NCI-H2107 treated with DMSO at 0.1 percent for 48 hours (cell line): ENCODE measurements at regions not wholly inside any gene's neighbourhood (a gene's known extent, or its start where the extent isn't known, plus 50 kb on each side); places are given as distances from the start of the nearest gene placed in this dataset.

Experiments
- DNase-seq: peaks from one replicate; lab custom pipeline; 2025; ENCODE audit not compliant: unreplicated experiment; lab: John Stamatoyannopoulos, UW

- DNase-seq, result no peak
Measured at GRCh38 chr7:11895337-11895736, 63.3 kb upstream of the THSD7A start.

- no peak for DNase-seq
Measured at GRCh38 chr7:11896663-11897062, 64.7 kb upstream of the THSD7A start.

GRCh38 chr7:11899247-11899646 is 67.2 kb upstream of the THSD7A start:
- no peak for DNase-seq

GRCh38 chr7:11910253-11910652 is 78.3 kb upstream of the THSD7A start:
- DNase-seq, result no peak

- DNase-seq, result no peak
Measured at GRCh38 chr7:11911900-11912299, 79.9 kb upstream of the THSD7A start.

GRCh38 chr7:11914645-11915044 is 82.6 kb upstream of the THSD7A start:
- no peak for DNase-seq

- no peak for DNase-seq
Measured at GRCh38 chr7:11923376-11923930, 91.5 kb upstream of the THSD7A start.

- DNase-seq, result no peak
Measured at GRCh38 chr7:11931307-11931706, 99.3 kb upstream of the THSD7A start.

- no peak for DNase-seq
Measured at GRCh38 chr7:11934796-11935195, 102.8 kb upstream of the THSD7A start.

- no peak for DNase-seq
Measured at GRCh38 chr7:11935905-11936304, 103.9 kb upstream of the THSD7A start.

- no peak for DNase-seq
Measured at GRCh38 chr7:11946794-11947193, 114.8 kb upstream of the THSD7A start.

GRCh38 chr7:11950281-11950680 is 118.3 kb upstream of the THSD7A start:
- no peak for DNase-seq

- DNase-seq, result no peak
Measured at GRCh38 chr7:11950942-11951341, 118.9 kb upstream of the THSD7A start.

GRCh38 chr7:11951909-11952308 is 119.9 kb upstream of the THSD7A start:
- DNase-seq, result no peak

- no peak for DNase-seq
Measured at GRCh38 chr7:11952972-11953371, 121.0 kb upstream of the THSD7A start.

GRCh38 chr7:11956991-11957390 is 125.0 kb upstream of the THSD7A start:
- no peak for DNase-seq

- DNase-seq, result no peak
Measured at GRCh38 chr7:11957956-11958355, 126.0 kb upstream of the THSD7A start.

GRCh38 chr7:11959121-11959520 is 127.1 kb upstream of the THSD7A start:
- no peak for DNase-seq

- no peak for DNase-seq
Measured at GRCh38 chr7:11960621-11961020, 128.6 kb upstream of the THSD7A start.

GRCh38 chr7:11969643-11970042 is 137.6 kb upstream of the THSD7A start:
- no peak for DNase-seq

GRCh38 chr7:11970132-11970531 is 138.1 kb upstream of the THSD7A start:
- DNase-seq, result no peak

- DNase-seq, result no peak
Measured at GRCh38 chr7:11985376-11985775, 153.4 kb upstream of the THSD7A start.

- no peak for DNase-seq
Measured at GRCh38 chr7:11985971-11986370, 154.0 kb upstream of the THSD7A start.

GRCh38 chr7:11988186-11988585 is 156.2 kb upstream of the THSD7A start:
- DNase-seq, result no peak
